KMS-11 (cell line): ENCODE measurements at regions not wholly inside any gene's neighbourhood (a gene's known extent, or its start where the extent isn't known, plus 50 kb on each side); places are given as distances from the start of the nearest gene placed in this dataset.

Experiments
- H2AFZ ChIP-seq: fragments of 200-600 bp; sonication (generic); 2 replicates; pipeline ENCODE4 v1.6.1; 2016; ENCODE audit warnings: antibody characterized with exemption, mixed run types, low read depth
- H3K27ac ChIP-seq: fragments of 200-600 bp; sonication (generic); 2 replicates; pipeline ENCODE4 v1.6.1; 2016; ENCODE audit warnings: mild to moderate bottlenecking, mixed run types
- H3K27me3 ChIP-seq: fragments of 200-600 bp; sonication (generic); 2 replicates; pipeline ENCODE4 v1.6.1; 2017; ENCODE audit warnings: mild to moderate bottlenecking, low read depth, mixed run types, moderate library complexity; ENCODE audit not compliant: insufficient read depth
- H3K36me3 ChIP-seq: fragments of 200-600 bp; sonication (generic); 2 replicates; pipeline ENCODE4 v1.6.1; 2017; ENCODE audit warnings: mild to moderate bottlenecking, mixed run types; ENCODE audit not compliant: insufficient read depth
- H3K4me1 ChIP-seq: fragments of 200-600 bp; sonication (generic); 2 replicates; pipeline ENCODE4 v1.6.1; 2016; ENCODE audit warnings: mild to moderate bottlenecking, low read depth, mixed run types; ENCODE audit not compliant: poor library complexity, severe bottlenecking
- H3K4me2 ChIP-seq: fragments of 200-600 bp; sonication (generic); 2 replicates; pipeline ENCODE4 v1.7.0; 2016; ENCODE audit warnings: mild to moderate bottlenecking, mixed run types
- H3K4me3 ChIP-seq: fragments of 200-600 bp; sonication (generic); IDR thresholded peaks from 2 replicates; pipeline ENCODE4 v1.6.1; 2017; ENCODE audit warnings: low read depth, low read length, mixed read lengths; ENCODE audit not compliant: insufficient read depth
- H3K79me2 ChIP-seq: fragments of 200-600 bp; sonication (generic); 2 replicates; pipeline ENCODE4 v1.6.1; 2016; ENCODE audit warnings: low read depth, mixed run types; ENCODE audit not compliant: insufficient read depth
- H3K9ac ChIP-seq: fragments of 200-600 bp; sonication (generic); 2 replicates; pipeline ENCODE4 v1.6.1; 2016; ENCODE audit warnings: mild to moderate bottlenecking, mixed run types
- H4K20me1 ChIP-seq: fragments of 200-600 bp; sonication (generic); 2 replicates; pipeline ENCODE4 v1.6.1; 2016; ENCODE audit warnings: mild to moderate bottlenecking, mixed run types; ENCODE audit not compliant: insufficient read depth
- TF ChIP-seq, protein P1 (sequence below): fragments of 200-600 bp; sonication (generic); conservative IDR thresholded peaks from 2 replicates; pipeline ENCODE4 v1.6.1; 2017; ENCODE audit warnings: low read depth, mild to moderate bottlenecking, antibody characterized with exemption, low read length, moderate library complexity, mixed read lengths

DNA sequence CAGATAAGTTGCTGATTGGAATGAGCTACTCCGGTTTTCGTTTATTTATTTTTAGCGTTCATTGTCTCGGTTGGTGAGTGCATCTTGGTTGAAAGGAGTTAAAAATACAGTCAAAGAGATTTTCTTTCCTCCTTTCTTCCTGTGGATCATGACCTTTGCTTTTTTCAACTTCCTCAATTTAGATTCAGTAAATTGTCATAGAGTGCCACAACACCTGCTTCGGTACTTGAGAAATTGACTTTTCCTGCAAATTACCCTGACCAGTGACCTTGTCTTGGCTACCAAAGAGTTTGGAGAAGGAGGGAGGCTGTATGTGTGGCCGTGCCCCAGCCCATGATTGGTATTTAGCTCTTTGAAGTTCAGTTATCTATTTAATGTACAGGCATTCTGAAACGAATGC lies 128.7 kb downstream of the FAM204A start:
- Histone ChIP-seq H3K9ac (no peak overlapping the region), H3K27ac (no peak overlapping the region), H3K4me1 (no peaks in the 10 kb centered on the region), H3K27me3 (no peaks in the 10 kb centered on the region), H3K4me2 (no peak overlapping the region), H3K79me2 (no peaks in the 10 kb centered on the region), H4K20me1 (no peaks in the 10 kb centered on the region), H2AFZ (no peak overlapping the region), H3K4me3 (no peak overlapping the region), H3K36me3 (no peaks in the 10 kb centered on the region)
- TF ChIP-seq, protein P1, sequence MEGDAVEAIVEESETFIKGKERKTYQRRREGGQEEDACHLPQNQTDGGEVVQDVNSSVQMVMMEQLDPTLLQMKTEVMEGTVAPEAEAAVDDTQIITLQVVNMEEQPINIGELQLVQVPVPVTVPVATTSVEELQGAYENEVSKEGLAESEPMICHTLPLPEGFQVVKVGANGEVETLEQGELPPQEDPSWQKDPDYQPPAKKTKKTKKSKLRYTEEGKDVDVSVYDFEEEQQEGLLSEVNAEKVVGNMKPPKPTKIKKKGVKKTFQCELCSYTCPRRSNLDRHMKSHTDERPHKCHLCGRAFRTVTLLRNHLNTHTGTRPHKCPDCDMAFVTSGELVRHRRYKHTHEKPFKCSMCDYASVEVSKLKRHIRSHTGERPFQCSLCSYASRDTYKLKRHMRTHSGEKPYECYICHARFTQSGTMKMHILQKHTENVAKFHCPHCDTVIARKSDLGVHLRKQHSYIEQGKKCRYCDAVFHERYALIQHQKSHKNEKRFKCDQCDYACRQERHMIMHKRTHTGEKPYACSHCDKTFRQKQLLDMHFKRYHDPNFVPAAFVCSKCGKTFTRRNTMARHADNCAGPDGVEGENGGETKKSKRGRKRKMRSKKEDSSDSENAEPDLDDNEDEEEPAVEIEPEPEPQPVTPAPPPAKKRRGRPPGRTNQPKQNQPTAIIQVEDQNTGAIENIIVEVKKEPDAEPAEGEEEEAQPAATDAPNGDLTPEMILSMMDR: no peak

DNA sequence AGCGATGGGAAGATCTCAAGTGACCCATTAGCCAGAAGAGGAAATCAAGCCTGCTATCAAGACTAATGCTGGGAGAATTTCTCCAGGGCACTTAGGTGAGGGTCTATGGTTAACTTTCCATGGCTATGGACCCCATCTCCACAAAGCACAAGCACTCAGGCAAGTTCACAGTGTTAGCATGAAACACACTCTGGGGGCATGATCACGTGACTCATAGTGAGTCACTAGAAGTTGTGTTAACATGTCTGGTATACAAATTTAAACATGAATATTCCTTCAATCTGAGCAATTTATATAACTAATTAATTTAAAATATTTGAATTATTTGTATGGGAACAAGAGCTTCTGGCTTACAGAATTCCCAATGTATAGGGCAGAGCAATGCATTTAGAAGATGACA lies 131.8 kb downstream of the FAM204A start:
- no peaks in the 10 kb centered on the region for H3K36me3 ChIP-seq
- no peaks in the 10 kb centered on the region for H4K20me1 ChIP-seq
- H3K9ac ChIP-seq: no peak overlapping the region
- TF ChIP-seq, protein P1: no peak
- H3K79me2 ChIP-seq: no peaks in the 10 kb centered on the region
- H3K4me1 ChIP-seq: no peaks in the 10 kb centered on the region
- no peak overlapping the region for H3K4me2 ChIP-seq
- no peak overlapping the region for H3K4me3 ChIP-seq
- H2AFZ ChIP-seq: no peak overlapping the region
- H3K27ac ChIP-seq: no peak overlapping the region
- no peaks in the 10 kb centered on the region for H3K27me3 ChIP-seq

DNA sequence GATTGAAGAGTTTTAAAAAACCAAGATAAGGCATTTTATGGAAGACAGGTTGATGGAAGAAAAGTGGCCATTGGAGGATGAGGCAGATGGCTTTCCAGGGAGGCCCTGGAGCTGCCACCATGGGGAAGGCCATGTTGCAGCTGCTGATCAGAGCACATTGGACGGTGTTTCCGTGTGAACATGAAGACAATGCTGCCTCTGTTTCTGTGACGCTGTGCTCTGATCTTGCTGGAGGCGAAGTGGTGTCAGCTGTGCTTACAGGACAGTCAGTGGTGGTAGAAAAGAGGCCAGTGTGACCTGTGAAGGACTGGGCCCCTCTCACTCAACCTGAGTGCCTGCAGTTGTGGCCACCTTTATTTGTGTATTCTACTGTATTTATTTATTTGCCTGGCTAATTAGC lies 132.9 kb downstream of the FAM204A start:
- Histone ChIP-seq H3K4me3 (no peak overlapping the region), H3K4me2 (no peak overlapping the region), H4K20me1 (no peaks in the 10 kb centered on the region), H3K79me2 (no peaks in the 10 kb centered on the region), H3K36me3 (no peaks in the 10 kb centered on the region), H3K9ac (no peak overlapping the region), H3K27ac (no peak overlapping the region), H2AFZ (no peak overlapping the region), H3K27me3 (no peaks in the 10 kb centered on the region), H3K4me1 (no peaks in the 10 kb centered on the region)
- TF ChIP-seq, protein P1: no peak

DNA sequence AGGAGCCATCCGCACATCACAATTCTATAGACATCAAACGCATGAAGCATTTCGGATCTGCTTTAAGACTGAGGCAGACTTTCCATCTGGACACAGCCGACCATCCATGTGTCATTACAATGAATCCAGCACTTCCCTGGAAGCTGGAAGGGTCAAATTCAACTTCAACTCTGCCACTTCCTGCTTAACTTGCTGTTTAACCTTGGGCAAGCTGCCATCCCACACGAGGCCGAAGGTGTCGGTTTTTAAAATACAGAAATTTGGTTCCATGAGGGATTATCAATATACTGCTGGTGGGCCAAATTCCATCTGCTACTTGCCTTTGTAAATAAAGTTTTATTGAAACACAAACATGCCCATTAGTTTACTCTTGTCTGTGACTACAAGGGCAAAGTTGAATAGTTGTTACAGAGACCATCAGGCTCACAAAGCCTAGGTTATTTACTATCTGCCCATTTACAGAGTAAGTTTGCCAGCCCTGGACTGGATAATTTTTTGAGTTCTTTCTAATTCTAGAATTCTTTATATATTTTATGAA lies 134.6 kb downstream of the FAM204A start:
- Histone ChIP-seq H3K36me3 (no peaks in the 10 kb centered on the region), H3K4me1 (no peaks in the 10 kb centered on the region), H4K20me1 (no peaks in the 10 kb centered on the region), H3K4me3 (no peak overlapping the region), H3K79me2 (no peaks in the 10 kb centered on the region), H3K27me3 (no peaks in the 10 kb centered on the region), H2AFZ (no peak overlapping the region), H3K9ac (no peak overlapping the region), H3K4me2 (no peak overlapping the region), H3K27ac (no peak overlapping the region)
- TF ChIP-seq, protein P1: no peak
